ENCODE measurements at regions not wholly inside any gene's neighbourhood (a gene's known extent, or its start where the extent isn't known, plus 50 kb on each side); places are given as distances from the start of the nearest gene placed in this dataset.

DNA sequence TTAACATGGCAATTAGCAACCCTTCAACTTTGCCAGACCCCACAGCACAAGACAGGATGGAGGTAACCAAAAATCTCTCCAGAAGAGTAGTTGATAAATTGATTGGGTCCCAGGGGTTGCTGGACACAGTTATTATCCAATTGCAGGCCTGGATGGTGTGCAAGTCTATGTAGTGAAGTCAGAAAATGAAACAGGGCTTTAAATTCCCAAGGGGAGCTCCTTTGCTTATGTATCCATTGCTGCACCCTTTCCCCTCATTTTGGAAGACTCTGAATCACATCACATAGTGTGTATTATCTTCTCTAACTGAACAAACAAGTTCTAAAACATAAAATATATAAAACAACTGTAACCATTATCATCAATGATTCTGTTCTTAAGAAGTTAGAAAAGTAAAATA lies 550.2 kb downstream of the LMO4 start:
- H3K9me3 Mint-ChIP-seq (ENCODE audit: low read depth, unreplicated experiment): no peaks in the 10 kb centered on the region
- H3K27ac Mint-ChIP-seq (ENCODE audit: unreplicated experiment): no peak overlapping the region
- no peak overlapping the region for H3K4me3 Mint-ChIP-seq (ENCODE audit: low read depth, unreplicated experiment)
- peaks cover 7% of the 10 kb centered on the region for H3K4me1 Mint-ChIP-seq (ENCODE audit: low read depth, unreplicated experiment)
- TF ChIP-seq, protein P1, sequence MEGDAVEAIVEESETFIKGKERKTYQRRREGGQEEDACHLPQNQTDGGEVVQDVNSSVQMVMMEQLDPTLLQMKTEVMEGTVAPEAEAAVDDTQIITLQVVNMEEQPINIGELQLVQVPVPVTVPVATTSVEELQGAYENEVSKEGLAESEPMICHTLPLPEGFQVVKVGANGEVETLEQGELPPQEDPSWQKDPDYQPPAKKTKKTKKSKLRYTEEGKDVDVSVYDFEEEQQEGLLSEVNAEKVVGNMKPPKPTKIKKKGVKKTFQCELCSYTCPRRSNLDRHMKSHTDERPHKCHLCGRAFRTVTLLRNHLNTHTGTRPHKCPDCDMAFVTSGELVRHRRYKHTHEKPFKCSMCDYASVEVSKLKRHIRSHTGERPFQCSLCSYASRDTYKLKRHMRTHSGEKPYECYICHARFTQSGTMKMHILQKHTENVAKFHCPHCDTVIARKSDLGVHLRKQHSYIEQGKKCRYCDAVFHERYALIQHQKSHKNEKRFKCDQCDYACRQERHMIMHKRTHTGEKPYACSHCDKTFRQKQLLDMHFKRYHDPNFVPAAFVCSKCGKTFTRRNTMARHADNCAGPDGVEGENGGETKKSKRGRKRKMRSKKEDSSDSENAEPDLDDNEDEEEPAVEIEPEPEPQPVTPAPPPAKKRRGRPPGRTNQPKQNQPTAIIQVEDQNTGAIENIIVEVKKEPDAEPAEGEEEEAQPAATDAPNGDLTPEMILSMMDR (IDR thresholded peaks at IDR 0.05; ENCODE audit: unreplicated experiment): no peak
- CTCF ChIA-PET: no interaction called here
- intact Hi-C loops (cut with micrococcal nuclease; ENCODE audit: unreplicated experiment): no loop called here
- DNase-seq: no peak
- no TSS peak for BruUV-seq (replicated peaks)
- H3K27me3 Mint-ChIP-seq (ENCODE audit: unreplicated experiment): no peaks in the 10 kb centered on the region
- no peaks in the 10 kb centered on the region for H3K36me3 Mint-ChIP-seq (ENCODE audit: insufficient read depth, unreplicated experiment)

GRCh38 chr1:87880098-87880760 lies 551.5 kb downstream of the LMO4 start:
- intact Hi-C loops (cut with micrococcal nuclease; ENCODE audit: unreplicated experiment): no loop called here
- Mint-ChIP-seq H3K27ac (ENCODE audit: unreplicated experiment) (no peak overlapping the region), H3K27me3 (ENCODE audit: unreplicated experiment) (no peaks in the 10 kb centered on the region), H3K36me3 (ENCODE audit: insufficient read depth, unreplicated experiment) (no peaks in the 10 kb centered on the region), H3K9me3 (ENCODE audit: low read depth, unreplicated experiment) (no peaks in the 10 kb centered on the region), H3K4me3 (ENCODE audit: low read depth, unreplicated experiment) (no peak overlapping the region), H3K4me1 (ENCODE audit: low read depth, unreplicated experiment) (peaks cover 10% of the 10 kb centered on the region)
- TF ChIP-seq, protein P1 (IDR thresholded peaks at IDR 0.05; ENCODE audit: unreplicated experiment): no peak
- no TSS peak for BruUV-seq (replicated peaks)
- no peak for DNase-seq
- CTCF ChIA-PET: interaction anchor here (0.7 kb wide), 1 partner anchor 34 kb away, joined by 3 read pairs; no protein-coding TSS in a partner anchor

DNA sequence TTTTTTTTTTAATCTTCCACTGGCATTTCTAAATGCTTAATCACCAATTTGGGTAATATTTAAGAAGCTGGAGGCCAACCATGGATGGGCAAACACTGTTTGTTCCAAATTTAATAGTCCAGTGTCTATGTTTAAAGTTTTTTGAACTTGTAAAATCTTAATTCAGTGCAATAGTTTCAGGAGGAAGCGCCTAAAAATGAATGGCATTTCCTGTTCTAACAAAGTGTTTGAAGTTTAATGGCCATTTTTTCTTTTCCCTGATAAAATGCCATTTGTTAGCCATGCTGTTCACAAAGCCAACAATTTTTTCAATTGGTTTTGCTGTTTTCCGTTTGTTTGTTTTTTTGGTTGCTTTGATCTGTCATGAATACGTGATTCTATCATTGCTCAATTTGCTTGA lies 552.1 kb downstream of the LMO4 start:
- Mint-ChIP-seq H3K9me3 (ENCODE audit: low read depth, unreplicated experiment) (no peaks in the 10 kb centered on the region), H3K4me3 (ENCODE audit: low read depth, unreplicated experiment) (no peak overlapping the region), H3K36me3 (ENCODE audit: insufficient read depth, unreplicated experiment) (no peaks in the 10 kb centered on the region), H3K27ac (ENCODE audit: unreplicated experiment) (no peak overlapping the region), H3K4me1 (ENCODE audit: low read depth, unreplicated experiment) (peaks cover 15% of the 10 kb centered on the region), H3K27me3 (ENCODE audit: unreplicated experiment) (no peaks in the 10 kb centered on the region)
- CTCF ChIA-PET: interaction anchor here (0.7 kb wide), 1 partner anchor 34 kb away, joined by 3 read pairs; no protein-coding TSS in a partner anchor
- DNase-seq: no peak
- TF ChIP-seq, protein P1 (IDR thresholded peaks at IDR 0.05; ENCODE audit: unreplicated experiment): no peak
- BruUV-seq (replicated peaks): no TSS peak
- intact Hi-C loops (cut with micrococcal nuclease; ENCODE audit: unreplicated experiment): no loop called here

DNA sequence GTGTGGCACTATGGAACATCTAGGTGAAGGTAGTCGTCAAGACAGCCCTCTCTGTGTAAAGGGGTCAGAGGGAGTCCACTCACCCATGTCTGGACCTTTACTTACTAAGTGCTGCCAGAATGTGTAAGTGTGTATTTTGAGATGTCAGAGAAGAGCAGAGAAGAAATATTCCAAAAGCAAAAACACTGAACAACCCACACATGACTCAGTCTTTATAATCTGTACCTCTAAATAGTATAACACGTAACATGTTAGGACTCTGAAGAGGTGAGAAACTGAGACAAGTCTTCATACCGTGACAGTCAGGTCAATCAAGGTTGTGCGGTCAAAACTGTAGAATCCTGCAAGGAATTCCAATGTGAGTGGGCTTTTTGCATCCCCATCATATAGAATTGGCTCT lies 555.2 kb downstream of the LMO4 start:
- intact Hi-C loops (cut with micrococcal nuclease; ENCODE audit: unreplicated experiment): no loop called here
- TF ChIP-seq, protein P1 (IDR thresholded peaks at IDR 0.05; ENCODE audit: unreplicated experiment): no peak
- H3K27ac Mint-ChIP-seq (ENCODE audit: unreplicated experiment): no peak overlapping the region
- no peaks in the 10 kb centered on the region for H3K36me3 Mint-ChIP-seq (ENCODE audit: insufficient read depth, unreplicated experiment)
- no peaks in the 10 kb centered on the region for H3K9me3 Mint-ChIP-seq (ENCODE audit: low read depth, unreplicated experiment)
- DNase-seq: no peak
- no peak overlapping the region for H3K4me3 Mint-ChIP-seq (ENCODE audit: low read depth, unreplicated experiment)
- no peaks in the 10 kb centered on the region for H3K27me3 Mint-ChIP-seq (ENCODE audit: unreplicated experiment)
- CTCF ChIA-PET: no interaction called here
- BruUV-seq (replicated peaks): no TSS peak
- peaks cover 44% of the 10 kb centered on the region for H3K4me1 Mint-ChIP-seq (ENCODE audit: low read depth, unreplicated experiment)
